RKO (cell line): ENCODE measurements at regions not wholly inside any gene's neighbourhood (a gene's known extent, or its start where the extent isn't known, plus 50 kb on each side); places are given as distances from the start of the nearest gene placed in this dataset.
"Not testable (repeated sequence)": the region's sequence is repeated elsewhere in the genome, so short reads cannot be mapped to it uniquely, and the experiment has no call there.

ENCODE experiments used
- DNase-seq: peaks from one replicate; pipeline ENCODE4 v3.0.0-alpha.2; 2016; ENCODE audit warnings: low spot score

- peak; percentile 83 for DNase-seq
These were observed 331.2 kb upstream of the DAB2 start for GRCh38 chr5:39755986-39756385.

DNA sequence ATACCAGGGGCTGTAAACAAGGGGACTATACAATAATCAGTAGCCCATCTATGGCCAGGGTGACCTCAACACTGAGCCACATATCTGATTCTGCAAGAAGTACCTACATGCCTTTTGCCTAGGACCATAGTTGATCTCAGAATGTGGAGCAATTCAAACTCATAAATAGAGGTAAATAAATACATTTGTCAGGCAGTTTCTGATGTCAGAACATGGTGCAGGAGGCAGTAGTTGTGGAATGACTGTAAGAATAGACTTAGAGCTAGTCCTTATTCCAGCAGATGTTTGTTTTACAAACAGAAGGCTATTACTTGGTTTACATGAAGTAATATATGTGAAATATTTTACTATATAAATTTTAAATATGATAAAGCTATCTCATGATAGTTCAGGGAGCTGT, 330.7 kb upstream of the DAB2 start:
- DNase-seq: no peak

GRCh38 chr5:39753747-39754146, 329.0 kb upstream of the DAB2 start:
- not testable (repeated sequence) for DNase-seq

DNA sequence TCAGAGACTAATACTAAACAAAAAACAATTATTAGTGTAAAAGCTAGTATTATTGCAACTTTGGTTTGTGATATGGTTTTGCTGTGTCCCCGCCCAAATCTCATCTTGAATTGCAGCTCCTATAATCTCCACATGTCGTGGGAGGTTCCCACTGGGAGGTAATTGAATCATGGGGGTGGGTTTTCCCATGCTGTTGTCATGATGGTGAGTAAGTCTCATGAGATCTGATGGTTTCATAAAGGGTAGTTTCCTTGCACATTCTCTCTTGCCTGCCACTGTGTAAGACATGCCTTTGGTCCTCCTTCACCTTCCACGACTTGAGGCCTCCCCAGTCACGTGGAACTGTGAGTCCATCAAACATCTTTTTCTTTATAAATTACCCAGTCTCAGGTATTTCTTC, 325.9 kb upstream of the DAB2 start:
- no peak for DNase-seq

GRCh38 chr5:39742916-39743315, 318.1 kb upstream of the DAB2 start:
- DNase-seq: peak; percentile 54

DNA sequence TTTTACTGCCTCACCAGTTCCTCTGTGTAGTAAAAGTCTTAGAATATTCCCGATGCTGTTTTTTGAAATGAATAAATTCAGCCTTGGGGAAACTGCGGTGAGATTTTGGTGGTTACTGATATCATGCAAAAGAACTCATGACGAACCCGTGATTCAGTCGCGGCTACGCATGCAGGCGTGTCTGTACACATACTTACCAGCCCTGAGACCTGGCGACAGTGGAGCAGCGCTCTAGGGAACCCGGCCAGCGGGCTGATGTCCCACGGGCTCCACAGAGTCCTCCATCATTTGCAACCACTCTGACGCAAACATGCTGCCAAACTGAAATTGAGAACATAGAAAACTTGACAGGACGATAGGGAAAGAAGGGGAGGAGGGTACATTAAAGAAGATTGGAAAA, 315.6 kb upstream of the DAB2 start:
- no peak for DNase-seq

GRCh38 chr5:39732166-39732565, 307.4 kb upstream of the DAB2 start:
- DNase-seq: no peak

- DNase-seq: no peak
These were observed 305.9 kb upstream of the DAB2 start for GRCh38 chr5:39730699-39731098.

- DNase-seq: no peak
These were observed 305.2 kb upstream of the DAB2 start for GRCh38 chr5:39730006-39730405.

DNA sequence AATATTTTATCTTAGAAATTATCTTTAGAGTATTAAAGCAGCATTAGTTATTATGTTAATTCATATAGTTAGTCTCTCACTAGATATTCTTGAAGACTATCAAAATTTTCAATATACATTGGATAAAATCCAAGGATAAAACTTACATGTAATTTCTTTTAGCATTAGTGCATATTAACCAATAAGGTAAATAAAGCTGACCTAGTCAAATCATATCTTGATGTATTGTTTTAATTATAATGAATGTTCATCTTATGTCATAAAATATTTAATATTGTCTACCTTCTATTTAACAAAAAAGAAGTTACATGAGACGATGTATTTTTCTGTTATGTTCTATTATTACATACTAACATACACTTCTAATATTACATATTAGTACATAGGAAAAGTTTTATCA, 301.7 kb upstream of the DAB2 start:
- no peak for DNase-seq

GRCh38 chr5:39721394-39721793, 296.6 kb upstream of the DAB2 start:
- DNase-seq: no peak

DNA sequence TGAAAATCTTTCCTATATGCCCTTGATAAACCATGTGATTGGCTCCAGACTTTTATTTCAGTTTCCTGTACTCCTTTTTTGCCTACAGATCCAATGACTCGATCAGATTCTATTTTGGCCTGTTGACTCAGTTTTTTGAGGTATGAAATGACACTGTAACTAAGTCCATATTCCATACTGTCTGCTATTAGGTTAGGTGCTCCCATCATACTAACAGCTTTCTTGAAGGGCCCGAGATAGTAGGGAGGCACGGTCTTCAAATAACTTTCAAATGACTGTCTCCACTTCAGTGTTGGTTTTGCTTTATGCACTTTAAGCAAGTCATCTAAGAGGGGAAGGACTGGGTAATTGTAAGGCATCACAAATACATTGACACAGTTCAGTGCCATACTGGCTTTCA, 295.4 kb upstream of the DAB2 start:
- no peak for DNase-seq

- no peak for DNase-seq
These were observed 292.6 kb upstream of the DAB2 start for GRCh38 chr5:39717176-39717897.

- peak; percentile 58 for DNase-seq
These were observed 291.8 kb upstream of the DAB2 start for GRCh38 chr5:39716532-39717028.

GRCh38 chr5:39714036-39714698, 289.4 kb upstream of the DAB2 start:
- peak; percentile 56 for DNase-seq

DNA sequence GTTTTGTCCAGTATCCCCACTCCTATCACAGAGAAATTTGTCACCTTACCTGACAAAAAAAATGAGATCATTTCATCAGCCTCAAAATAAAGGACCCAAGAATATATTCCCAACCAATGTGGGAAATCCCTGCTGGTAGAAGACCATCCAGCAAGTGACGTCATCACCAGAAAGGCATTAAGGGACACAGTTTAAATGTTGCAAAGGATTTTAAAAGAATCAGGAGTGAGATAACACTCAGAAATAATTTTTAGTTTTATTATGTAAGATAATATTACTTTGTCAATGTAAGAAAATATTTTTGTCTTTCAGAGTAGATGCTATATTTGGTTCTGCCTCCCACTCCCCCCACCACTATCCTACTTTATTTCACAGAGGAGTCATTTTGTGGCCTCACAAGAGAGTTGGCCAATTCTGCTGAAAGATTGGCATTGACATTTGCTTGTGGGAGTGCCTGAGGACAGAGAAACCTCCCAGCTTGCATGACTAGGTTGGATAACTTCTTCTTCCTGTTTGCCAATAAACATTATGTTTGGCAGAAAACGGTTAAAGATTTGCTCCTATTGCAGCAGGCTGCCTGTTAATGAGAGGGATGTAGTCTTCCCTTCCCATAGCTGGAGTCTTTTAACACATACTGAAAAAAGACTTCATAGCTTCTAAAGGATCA, 288.6 kb upstream of the DAB2 start:
- DNase-seq: no peak

DNA sequence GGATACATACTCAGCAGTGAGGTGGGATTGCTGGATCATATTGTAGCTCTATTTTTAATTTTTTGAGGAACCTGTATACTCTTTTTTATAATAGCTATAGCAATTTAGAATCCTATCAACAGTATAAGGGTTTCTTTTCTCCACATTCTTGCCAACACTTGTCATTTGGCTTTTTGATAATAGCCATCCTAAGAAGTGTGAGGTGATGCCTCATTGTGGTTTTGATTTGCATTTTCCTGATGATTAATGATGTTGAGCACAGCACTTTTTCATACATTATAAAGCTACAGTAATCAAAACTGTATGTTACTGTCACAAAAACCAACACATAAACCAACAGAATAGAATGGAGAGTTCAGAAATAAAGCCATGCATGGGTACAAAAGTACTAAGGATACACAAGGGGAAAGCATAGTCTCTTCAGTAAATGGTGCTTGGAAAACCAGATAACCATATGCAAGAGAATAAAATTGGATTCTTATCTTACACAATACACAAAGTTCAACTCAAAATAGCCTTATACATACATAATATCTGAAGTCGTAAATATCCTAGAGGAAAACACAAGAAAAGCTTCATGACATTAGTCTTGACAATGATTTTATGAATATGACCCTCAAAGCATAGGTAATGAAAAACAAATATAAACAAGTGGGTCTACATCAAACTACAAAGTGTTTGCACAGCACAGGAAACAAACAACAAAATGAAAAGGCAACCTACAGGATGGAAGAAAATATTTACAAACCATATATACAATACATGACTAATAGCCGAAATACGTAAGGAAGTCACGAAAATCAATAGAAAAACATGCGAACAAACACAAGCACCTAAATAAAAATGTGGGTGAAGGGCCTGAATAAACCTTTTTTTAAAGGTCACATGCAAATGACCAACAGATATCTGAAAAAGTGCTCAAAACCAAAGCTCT, 287.8 kb upstream of the DAB2 start:
- no peak for DNase-seq

DNA sequence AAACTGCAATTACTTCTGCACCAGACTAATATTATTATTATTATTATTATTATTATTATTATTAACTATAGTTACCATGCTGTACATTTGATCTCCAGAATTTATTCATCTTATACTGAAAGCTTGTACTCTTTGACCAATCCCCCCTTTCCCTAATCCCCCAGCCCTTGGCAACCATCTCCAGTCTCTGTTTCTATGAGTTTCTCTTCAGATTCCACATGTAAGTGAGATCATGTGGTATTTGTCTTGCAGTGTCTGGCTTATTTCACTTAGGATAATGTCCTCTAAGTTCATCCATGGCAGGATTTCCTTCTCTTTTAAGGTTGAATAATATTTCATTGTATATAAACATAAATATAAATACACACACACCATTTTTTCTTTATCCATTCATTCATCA, 287.0 kb upstream of the DAB2 start:
- DNase-seq: no peak

DNA sequence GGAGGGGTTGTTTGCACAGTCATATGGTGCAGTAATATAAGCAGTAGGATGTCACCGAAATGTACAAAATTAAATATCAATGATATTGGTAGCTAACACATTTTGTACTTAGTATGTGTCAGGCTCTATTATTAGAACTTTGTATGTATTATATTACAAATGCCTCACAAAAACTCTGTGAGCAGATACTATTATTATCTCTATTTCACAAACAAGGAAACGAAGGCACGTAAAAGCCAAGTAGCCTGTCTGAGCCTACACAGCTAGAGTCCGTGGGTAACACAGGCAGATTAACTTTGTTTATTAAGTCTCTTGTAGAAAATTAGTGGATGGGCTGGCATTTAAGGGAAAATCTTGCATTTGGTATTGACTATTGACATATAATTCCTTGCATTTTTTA, 284.3 kb upstream of the DAB2 start:
- DNase-seq: no peak

- no peak for DNase-seq
These were observed 278.1 kb upstream of the DAB2 start for GRCh38 chr5:39702928-39703327.

DNA sequence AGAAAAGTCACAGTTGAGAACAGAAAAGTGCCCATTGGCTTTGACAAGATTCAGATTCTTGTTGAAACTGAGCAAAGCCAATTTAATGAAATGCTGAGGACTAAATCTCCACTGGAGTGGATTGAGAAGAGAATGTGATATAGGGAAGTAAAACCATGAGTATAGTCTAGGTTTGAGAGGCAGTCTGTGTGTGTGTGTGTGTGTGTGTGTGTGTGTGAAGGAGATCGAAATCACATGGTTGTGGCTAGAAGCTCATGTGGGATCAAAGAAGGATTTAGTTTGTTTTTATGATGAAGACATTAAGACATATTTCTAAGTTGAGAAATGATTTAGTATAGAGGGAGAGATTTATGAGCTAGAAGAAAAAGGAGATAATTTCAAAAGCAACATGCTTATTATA, 275.7 kb upstream of the DAB2 start:
- DNase-seq: no peak
